ENCODE measurements at regions not wholly inside any gene's neighbourhood (a gene's known extent, or its start where the extent isn't known, plus 50 kb on each side); places are given as distances from the start of the nearest gene placed in this dataset.

DNA sequence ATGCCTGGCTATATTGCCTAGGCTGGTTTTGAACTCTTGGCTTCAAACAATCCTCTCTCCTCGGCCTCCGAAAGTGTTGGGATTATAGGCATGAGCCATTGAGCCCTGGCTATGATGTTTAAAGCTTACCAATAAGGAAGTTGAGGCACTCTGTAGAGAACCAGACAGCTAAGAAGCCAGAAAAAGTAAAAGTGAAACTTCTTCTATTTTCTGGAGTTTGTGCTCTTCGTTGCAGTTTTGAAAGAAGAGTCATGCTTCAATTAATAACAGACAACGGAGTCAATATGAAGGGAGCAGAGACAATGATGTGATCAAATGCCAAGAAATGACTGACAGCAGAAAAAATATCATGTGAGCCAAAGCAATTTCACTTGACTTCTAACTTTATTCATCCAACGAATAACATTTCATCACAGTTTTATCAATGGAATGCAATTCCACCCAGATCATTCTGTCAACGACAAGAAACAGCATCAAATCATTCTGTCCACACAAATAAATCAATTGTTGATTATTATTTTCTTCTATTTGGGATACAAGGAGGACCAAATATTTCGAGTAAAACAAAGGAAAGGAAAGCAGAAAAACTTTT, 175.5 kb upstream of the CELF4 start:
- no peak for DNase-seq (ENCODE audit: low read depth)
- no peak overlapping the region for H3K4me3 ChIP-seq (ENCODE audit: low read depth, low read length)
- TF ChIP-seq, protein P1, sequence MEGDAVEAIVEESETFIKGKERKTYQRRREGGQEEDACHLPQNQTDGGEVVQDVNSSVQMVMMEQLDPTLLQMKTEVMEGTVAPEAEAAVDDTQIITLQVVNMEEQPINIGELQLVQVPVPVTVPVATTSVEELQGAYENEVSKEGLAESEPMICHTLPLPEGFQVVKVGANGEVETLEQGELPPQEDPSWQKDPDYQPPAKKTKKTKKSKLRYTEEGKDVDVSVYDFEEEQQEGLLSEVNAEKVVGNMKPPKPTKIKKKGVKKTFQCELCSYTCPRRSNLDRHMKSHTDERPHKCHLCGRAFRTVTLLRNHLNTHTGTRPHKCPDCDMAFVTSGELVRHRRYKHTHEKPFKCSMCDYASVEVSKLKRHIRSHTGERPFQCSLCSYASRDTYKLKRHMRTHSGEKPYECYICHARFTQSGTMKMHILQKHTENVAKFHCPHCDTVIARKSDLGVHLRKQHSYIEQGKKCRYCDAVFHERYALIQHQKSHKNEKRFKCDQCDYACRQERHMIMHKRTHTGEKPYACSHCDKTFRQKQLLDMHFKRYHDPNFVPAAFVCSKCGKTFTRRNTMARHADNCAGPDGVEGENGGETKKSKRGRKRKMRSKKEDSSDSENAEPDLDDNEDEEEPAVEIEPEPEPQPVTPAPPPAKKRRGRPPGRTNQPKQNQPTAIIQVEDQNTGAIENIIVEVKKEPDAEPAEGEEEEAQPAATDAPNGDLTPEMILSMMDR (IDR thresholded peaks at IDR 0.05; ENCODE audit: insufficient read depth, low read depth, low read length): no peak

DNA sequence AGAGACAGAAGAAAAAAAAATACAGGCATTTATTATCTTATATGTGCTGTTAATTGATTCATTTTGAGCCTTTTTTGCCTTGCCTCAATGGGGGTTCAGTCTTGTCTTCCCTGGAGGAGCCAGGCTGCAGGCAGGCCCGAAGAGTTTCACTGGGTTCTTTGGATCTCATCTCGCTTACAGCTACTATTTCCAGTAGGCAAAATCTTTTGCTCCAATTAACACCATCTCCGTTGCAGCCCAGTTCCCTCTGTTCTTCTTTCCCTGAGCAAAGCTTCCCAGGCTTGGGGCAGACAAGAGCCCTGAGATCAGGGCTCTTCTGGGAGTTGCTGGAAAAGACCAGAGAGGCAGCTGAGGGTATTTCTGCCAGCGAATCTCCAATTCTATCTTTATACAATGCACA, 168.8 kb upstream of the CELF4 start:
- DNase-seq (ENCODE audit: low read depth): no peak
- TF ChIP-seq, protein P1 (IDR thresholded peaks at IDR 0.05; ENCODE audit: insufficient read depth, low read depth, low read length): no peak
- H3K4me3 ChIP-seq (ENCODE audit: low read depth, low read length): no peak overlapping the region

DNA sequence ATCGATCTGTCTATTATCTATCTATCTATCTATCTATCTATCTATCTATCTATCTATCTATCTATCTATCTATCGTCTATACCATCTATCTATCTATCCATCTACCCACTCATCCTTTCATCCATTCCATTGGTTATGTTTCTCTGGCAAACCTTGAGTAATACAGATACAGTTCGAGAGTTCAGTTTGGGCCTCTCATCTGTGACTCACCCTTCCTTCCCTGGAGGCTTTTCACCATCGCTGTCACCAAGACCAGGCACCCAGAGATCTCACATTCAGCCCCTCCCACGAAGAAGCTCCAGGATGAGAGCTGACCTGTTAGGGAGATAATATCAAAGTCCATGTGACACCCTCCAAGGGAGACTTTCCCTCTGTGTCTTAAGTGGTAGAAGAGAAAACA, 164.1 kb upstream of the CELF4 start:
- TF ChIP-seq, protein P1 (IDR thresholded peaks at IDR 0.05; ENCODE audit: insufficient read depth, low read depth, low read length): no peak
- DNase-seq (ENCODE audit: low read depth): no peak
- H3K4me3 ChIP-seq (ENCODE audit: low read depth, low read length): no peak overlapping the region

DNA sequence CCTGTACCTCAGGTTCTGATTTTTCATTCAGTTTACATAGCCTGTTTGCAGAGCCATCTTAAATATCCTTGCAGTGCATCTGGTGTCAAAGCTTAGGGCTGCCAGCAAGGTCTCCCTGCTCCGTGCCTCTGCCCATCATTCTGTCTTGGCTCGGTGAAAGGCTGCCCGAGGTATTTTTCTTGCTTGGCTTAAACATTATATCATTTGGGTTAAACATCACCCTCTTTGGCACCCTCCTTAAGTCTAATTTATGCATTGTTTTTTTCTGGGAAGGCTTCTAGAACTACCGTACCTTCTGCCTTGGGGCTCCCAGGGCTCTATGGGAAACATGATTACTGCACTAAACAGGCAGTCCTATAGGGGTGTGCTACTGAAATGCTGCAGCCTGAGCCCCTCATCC, 158.6 kb upstream of the CELF4 start:
- no peak overlapping the region for H3K4me3 ChIP-seq (ENCODE audit: low read depth, low read length)
- DNase-seq (ENCODE audit: low read depth): no peak
- TF ChIP-seq, protein P1 (IDR thresholded peaks at IDR 0.05; ENCODE audit: insufficient read depth, low read depth, low read length): no peak

DNA sequence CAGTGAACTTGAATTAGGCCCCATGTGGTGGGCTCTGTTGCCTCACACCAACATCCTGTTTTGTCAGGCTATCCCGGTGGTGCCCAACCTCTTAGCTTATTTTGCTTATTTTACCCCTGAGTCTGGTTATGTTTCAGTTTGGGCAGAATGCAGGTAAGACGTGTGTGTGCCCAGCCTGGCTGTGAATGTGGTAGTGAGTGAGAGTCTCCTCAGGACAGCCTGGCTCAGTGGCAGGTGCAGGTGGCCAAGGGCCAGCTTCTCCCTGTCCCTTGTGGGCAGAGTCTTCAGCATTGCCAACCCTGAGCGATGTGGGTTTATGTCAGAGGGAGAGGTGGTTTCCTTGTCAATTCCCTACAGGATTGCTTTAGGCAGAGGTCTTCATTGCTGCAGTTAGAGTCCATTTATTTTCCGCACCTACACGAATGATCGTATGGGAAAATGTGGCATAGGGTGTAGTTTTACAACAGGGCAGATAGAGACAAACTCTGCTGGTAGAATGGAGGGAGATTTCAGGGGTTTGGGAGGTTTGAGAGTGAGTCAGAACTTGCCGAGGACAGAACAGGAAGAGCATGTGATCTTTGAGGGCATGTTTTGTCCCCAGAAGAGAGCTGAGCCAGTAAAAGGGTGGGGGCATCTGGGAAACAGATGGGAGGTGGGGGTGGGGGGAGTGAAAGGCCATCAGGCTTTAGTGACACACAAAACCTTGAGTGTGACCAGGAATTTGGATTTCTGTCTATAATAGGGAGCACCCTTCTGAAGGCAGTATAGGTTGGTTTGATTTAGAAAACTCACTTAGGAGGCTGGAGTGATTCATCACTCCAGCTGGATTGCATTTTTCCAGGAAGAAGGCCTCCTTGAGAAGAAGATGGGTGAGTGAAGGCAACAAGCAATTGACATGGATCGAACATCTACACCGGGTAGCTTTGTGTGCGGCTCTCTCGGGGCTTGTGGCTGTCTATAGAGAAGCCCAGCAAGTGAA, 156.2 kb upstream of the CELF4 start:
- H3K4me3 ChIP-seq (ENCODE audit: low read depth, low read length): no peak overlapping the region
- TF ChIP-seq, protein P1 (IDR thresholded peaks at IDR 0.05; ENCODE audit: insufficient read depth, low read depth, low read length): no peak
- no peak for DNase-seq (ENCODE audit: low read depth)

DNA sequence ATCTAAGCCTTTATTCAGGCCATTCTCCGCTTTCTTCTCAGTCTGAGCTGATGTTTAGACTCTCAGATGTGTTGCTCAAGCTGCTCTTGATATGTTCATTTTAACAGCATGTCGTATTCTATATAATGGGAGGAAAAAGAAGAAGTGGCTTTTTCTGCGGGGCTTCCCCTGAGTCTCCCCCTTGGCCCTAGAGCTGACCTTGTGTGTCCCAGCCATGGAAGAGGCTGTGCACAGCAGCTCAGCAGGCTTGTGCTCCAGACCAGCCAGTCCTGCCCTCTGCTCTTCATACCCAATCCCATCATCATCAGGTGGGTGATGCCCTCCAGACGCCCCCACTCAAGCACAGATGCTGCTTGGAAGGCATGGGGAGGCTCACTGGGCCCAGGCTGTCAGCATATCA, 155.1 kb upstream of the CELF4 start:
- H3K4me3 ChIP-seq (ENCODE audit: low read depth, low read length): no peak overlapping the region
- no peak for DNase-seq (ENCODE audit: low read depth)
- TF ChIP-seq, protein P1 (IDR thresholded peaks at IDR 0.05; ENCODE audit: insufficient read depth, low read depth, low read length): no peak

All from fibroblast of villous mesenchyme (primary cell).